NCI-H460 (cell line): ENCODE measurements at regions not wholly inside any gene's neighbourhood (a gene's known extent, or its start where the extent isn't known, plus 50 kb on each side); places are given as distances from the start of the nearest gene placed in this dataset.
"Not testable (repeated sequence)": the region's sequence is repeated elsewhere in the genome, so short reads cannot be mapped to it uniquely, and the experiment has no call there.

ENCODE experiments used
- DNase-seq: peaks from one replicate; pipeline ENCODE4 v3.0.0-alpha.2; 2016; ENCODE audit warnings: low read depth; ENCODE audit errors: extremely low read depth

GRCh38 chr5:130386155-130386554, 481.9 kb downstream of the CHSY3 start:
- peak; percentile 11 for DNase-seq

DNA sequence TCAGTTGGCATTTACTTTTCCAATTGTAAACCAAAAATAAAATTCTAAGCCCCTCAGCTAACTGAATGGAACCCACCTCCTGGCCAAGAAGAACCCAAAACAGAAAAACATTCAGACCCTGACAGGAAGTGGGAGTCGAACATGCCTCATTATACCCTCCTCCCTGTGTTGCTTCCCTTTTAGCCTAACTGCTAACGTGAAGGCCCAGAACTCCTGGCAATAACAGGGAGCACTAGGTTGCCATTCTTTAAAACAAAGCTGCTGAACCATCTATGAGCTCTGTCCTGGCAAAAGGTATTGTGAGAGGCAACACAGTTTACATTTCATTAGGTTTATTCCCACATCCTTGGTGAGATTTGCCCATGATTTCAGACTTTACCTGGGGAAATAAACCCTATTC, 481.4 kb downstream of the CHSY3 start:
- DNase-seq, result no peak

GRCh38 chr5:130365956-130366355, 461.7 kb downstream of the CHSY3 start:
- DNase-seq, result no peak

DNA sequence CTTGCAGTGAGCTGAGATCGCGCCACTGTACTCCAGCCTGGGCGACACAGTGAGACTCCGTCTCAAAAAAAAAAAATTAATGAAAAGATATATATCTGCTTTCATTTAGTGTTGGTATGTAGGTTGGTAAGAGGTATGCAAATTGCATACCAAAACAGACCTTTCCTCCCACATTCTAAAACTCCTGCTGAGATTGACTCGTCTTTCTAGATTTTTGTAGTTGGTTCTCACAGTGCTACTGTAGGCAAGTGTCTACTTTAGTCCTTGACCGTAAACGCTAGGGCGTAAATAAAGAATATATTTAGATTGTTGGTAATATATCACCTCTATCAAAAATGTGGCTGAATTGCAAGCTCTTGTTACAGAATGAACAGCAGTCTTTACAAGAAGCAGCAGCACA, 445.9 kb downstream of the CHSY3 start:
- no peak for DNase-seq

GRCh38 chr5:130337179-130337888, 433.1 kb downstream of the CHSY3 start:
- peak; percentile 85 for DNase-seq

DNA sequence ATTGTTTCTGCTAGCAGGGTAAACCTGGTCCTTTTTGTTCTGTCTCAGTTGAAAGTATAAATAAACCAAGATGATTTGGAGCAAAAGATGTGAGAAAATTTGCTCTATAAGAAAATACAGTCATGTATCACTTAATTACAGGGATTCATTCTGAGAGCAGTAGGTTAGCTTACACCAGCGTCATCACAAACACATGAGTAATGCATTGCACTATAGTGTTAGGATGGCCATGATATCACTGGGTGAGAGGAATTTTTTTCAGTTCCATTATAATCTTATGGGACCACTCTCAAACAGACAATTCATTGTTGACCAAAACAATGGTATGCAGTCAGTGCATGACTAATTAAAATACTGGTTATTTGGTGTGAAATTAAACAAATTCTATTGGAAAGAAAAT, 430.9 kb downstream of the CHSY3 start:
- DNase-seq, result peak; percentile 96

GRCh38 chr5:130333089-130333488, 428.8 kb downstream of the CHSY3 start:
- DNase-seq, result peak; percentile 91

- DNase-seq, result no peak
These were observed 427.1 kb downstream of the CHSY3 start for GRCh38 chr5:130331332-130331731.

DNA sequence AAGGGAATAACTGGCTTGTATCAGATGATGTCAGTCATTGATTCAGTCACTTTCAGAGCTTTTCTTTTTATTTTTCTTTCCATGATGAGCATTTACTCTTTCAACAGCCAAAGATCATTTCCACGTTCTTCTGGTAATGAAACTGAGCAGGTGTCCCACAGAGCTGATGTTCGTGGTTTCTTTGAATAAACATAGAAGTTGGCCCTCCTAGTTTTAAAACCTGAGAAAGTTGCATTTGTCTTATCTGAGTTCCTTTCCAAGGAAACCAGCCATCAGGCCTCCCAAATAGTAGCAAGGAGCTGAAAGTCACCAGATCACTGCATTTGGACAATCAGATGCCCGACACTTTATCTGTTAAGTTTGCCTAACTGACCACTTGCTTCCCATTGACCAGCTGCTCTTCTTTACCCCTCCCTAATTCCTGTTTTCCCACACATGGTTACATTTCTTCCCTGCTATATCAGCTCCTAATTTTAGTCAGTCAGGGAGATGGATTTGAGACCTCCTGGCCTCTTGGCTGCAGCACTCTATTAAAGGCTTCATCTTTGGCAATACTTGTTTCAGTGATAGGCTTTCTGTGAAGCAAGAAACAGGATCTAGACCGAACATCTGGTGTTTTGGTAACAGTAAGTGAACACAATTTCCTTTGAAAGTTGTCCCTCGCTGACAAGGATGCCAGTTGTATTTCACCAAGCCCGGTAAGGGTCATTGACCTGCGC, 420.8 kb downstream of the CHSY3 start:
- no peak for DNase-seq

- DNase-seq, result no peak
These were observed 419.7 kb downstream of the CHSY3 start for GRCh38 chr5:130323804-130324454.

- no peak for DNase-seq
These were observed 417.7 kb downstream of the CHSY3 start for GRCh38 chr5:130321931-130322330.

- DNase-seq, result no peak
These were observed 412.9 kb downstream of the CHSY3 start for GRCh38 chr5:130316971-130317680.

- DNase-seq, result peak; percentile 37
These were observed 391.0 kb downstream of the CHSY3 start for GRCh38 chr5:130295235-130295634.

- DNase-seq, result not testable (repeated sequence)
These were observed 390.5 kb downstream of the CHSY3 start for GRCh38 chr5:130294798-130295197.

- no peak for DNase-seq
These were observed 386.0 kb downstream of the CHSY3 start for GRCh38 chr5:130290219-130290618.

GRCh38 chr5:130289132-130290088, 385.1 kb downstream of the CHSY3 start:
- peak; percentile 44 for DNase-seq

GRCh38 chr5:130287438-130287837, 383.2 kb downstream of the CHSY3 start:
- no peak for DNase-seq

DNA sequence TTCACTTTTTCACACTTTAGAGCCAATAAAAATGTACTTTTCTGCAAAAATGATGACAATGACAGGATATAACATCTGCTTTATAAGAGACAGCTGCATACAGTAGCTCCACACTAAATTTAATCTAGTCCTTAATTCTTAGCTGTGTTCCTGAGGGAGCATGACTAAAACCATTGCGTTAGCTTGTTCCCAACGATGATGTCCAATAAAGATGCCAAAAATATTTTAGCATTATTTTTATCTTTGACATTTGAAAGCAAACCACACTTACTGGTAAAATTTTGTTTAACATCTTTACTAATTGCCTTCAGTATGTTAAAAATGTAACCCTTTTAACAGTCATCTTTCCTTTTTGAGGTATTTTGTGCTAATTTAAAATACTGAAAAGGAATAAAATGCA, 382.7 kb downstream of the CHSY3 start:
- no peak for DNase-seq

- DNase-seq, result no peak
These were observed 377.8 kb downstream of the CHSY3 start for GRCh38 chr5:130282049-130282448.
